Trophoblast cell (in vitro differentiated cells and primary cell): ENCODE measurements at regions not wholly inside any gene's neighbourhood (a gene's known extent, or its start where the extent isn't known, plus 50 kb on each side); places are given as distances from the start of the nearest gene placed in this dataset.

ENCODE experiments used
- DNase-seq, 2 donors: peaks; one replicate each; pipeline ENCODE4 v3.0.0-alpha.2; 2016
- H2AFZ ChIP-seq: 2 replicates; pipeline ENCODE4 v1.6.1; 2013; ENCODE audit warnings: low read length, moderate library complexity, mild to moderate bottlenecking; ENCODE audit not compliant: insufficient read depth, poor library complexity
- H2AK5ac ChIP-seq: 2 replicates; pipeline ENCODE4 v1.6.1; 2013; ENCODE audit warnings: mild to moderate bottlenecking, low read length
- H2BK120ac ChIP-seq: 2 replicates; pipeline ENCODE4 v1.6.1; 2013; ENCODE audit warnings: low read length, mild to moderate bottlenecking, moderate library complexity; ENCODE audit not compliant: insufficient read depth, poor library complexity
- H2BK12ac ChIP-seq: 2 replicates; pipeline ENCODE4 v1.6.1; 2013; ENCODE audit warnings: mild to moderate bottlenecking, low read length, moderate library complexity
- H2BK5ac ChIP-seq: 2 replicates; pipeline ENCODE4 v1.6.1; 2013; ENCODE audit warnings: low read length, low read depth, moderate library complexity, mild to moderate bottlenecking; ENCODE audit not compliant: poor library complexity
- H3K14ac ChIP-seq: 2 replicates; pipeline ENCODE4 v1.6.1; 2013; ENCODE audit warnings: mild to moderate bottlenecking, low read length
- H3K18ac ChIP-seq: 2 replicates; pipeline ENCODE4 v1.6.1; 2013; ENCODE audit warnings: mild to moderate bottlenecking, low read length
- H3K23ac ChIP-seq: 2 replicates; pipeline ENCODE4 v1.6.1; 2013; ENCODE audit warnings: low read length
- H3K27ac ChIP-seq: 2 replicates; pipeline ENCODE4 v1.5.1; 2013; ENCODE audit warnings: low read depth, mild to moderate bottlenecking, inconsistent platforms, low read length, moderate library complexity
- H3K27me3 ChIP-seq: 2 replicates; pipeline ENCODE4 v1.6.1; 2013; ENCODE audit warnings: inconsistent platforms, mild to moderate bottlenecking, low read length, moderate library complexity; ENCODE audit not compliant: insufficient read depth
- H3K36me3 ChIP-seq, 2 experiments: 1 replicate in 1 of 2; 2 replicates in 1 of 2; pipeline ENCODE4 v1.6.1; 2013; ENCODE audit warnings: low read length in 2 of 2, mild to moderate bottlenecking in 2 of 2, moderate library complexity in 1 of 2; ENCODE audit not compliant: insufficient read depth in 2 of 2, control insufficient read depth in 1 of 2
- H3K4ac ChIP-seq: 2 replicates; pipeline ENCODE4 v1.6.1; 2013; ENCODE audit warnings: low read depth, mild to moderate bottlenecking, low read length, moderate library complexity
- H3K4me1 ChIP-seq, 2 experiments: 1 replicate in 1 of 2; 2 replicates in 1 of 2; pipeline ENCODE4 v1.6.1; 2013; ENCODE audit warnings: low read length in 2 of 2, mild to moderate bottlenecking in 2 of 2, moderate library complexity in 1 of 2; ENCODE audit not compliant: insufficient read depth in 2 of 2, control insufficient read depth in 1 of 2
- H3K4me2 ChIP-seq: 2 replicates; pipeline ENCODE4 v1.6.1; 2013; ENCODE audit warnings: inconsistent platforms, mild to moderate bottlenecking, low read length, moderate library complexity
- H3K4me3 ChIP-seq: 2 replicates; pipeline ENCODE4 v1.5.1; 2013; ENCODE audit warnings: mild to moderate bottlenecking, low read depth, low read length, inconsistent platforms
- H3K79me1 ChIP-seq: one replicate; pipeline ENCODE4 v1.6.1; 2013; ENCODE audit warnings: low read length
- H3K79me2 ChIP-seq: 2 replicates; pipeline ENCODE4 v1.6.1; 2013; ENCODE audit warnings: low read length, mild to moderate bottlenecking; ENCODE audit not compliant: control insufficient read depth, insufficient read depth, poor library complexity
- H3K9ac ChIP-seq: 2 replicates; pipeline ENCODE4 v1.6.1; 2013; ENCODE audit warnings: mild to moderate bottlenecking, low read length
- H3K9me3 ChIP-seq: 2 replicates; pipeline ENCODE4 v1.6.1; 2013; ENCODE audit warnings: low read depth, mild to moderate bottlenecking, control low read depth, inconsistent platforms, low read length; ENCODE audit not compliant: insufficient read depth
- H4K12ac ChIP-seq: 2 replicates; pipeline ENCODE4 v1.6.1; 2013; ENCODE audit warnings: low read depth, mild to moderate bottlenecking, low read length, moderate library complexity
- H4K8ac ChIP-seq: 2 replicates; pipeline ENCODE4 v1.6.1; 2013; ENCODE audit warnings: low read depth, mild to moderate bottlenecking, low read length, moderate library complexity
- H4K91ac ChIP-seq: one replicate; pipeline ENCODE4 v1.6.1; 2013; ENCODE audit warnings: low read depth, mild to moderate bottlenecking, low read length, moderate library complexity
- WGBS: extraction: QIAGEN DNeasy Blood & Tissue Kit; methylation state at CpG from one replicate; pipeline ENCODE4 v1.1.7; 2013; ENCODE audit warnings: missing lambda C conversion rate; ENCODE audit not compliant: insufficient read length, insufficient coverage; ENCODE audit errors: extremely low coverage; 5-methylcytosine and 5-hydroxymethylcytosine counted together

- Histone ChIP-seq H3K9me3 (no peaks in the 10 kb centered on the region), H3K18ac (no peak overlapping the region), H3K14ac (no peak overlapping the region), H2AFZ (no peak overlapping the region), H3K23ac (no peak overlapping the region), H2BK120ac (no peak overlapping the region), H2BK5ac (no peak overlapping the region), H4K91ac (no peak overlapping the region), H3K79me1 (no peaks in the 10 kb centered on the region), H3K27ac (no peak overlapping the region), H3K4me2 (no peak overlapping the region), H3K4ac (no peak overlapping the region), H2BK12ac (no peak overlapping the region), H3K4me3 (no peak overlapping the region), H3K9ac (no peak overlapping the region), H4K12ac (no peak overlapping the region), H3K4me1 (peaks cover 2 to 5% of the 10 kb centered on the region in 2 experiments), H2AK5ac (no peak overlapping the region), H3K36me3 (no peaks in the 10 kb centered on the region), H3K27me3 (no peaks in the 10 kb centered on the region), H3K79me2 (no peaks in the 10 kb centered on the region), H4K8ac (no peak overlapping the region)
- no CpG with 5 or more reads among the region's 4 CpGs for WGBS
- no peak for DNase-seq
Measured at GRCh38 chr20:39630215-39630908, 668.2 kb downstream of the DHX35 start.

GRCh38 chr20:39627765-39628164, 665.6 kb downstream of the DHX35 start:
- no peak overlapping the region for H3K4me2 ChIP-seq
- H3K18ac ChIP-seq: no peak overlapping the region
- no peak overlapping the region for H2BK5ac ChIP-seq
- H3K23ac ChIP-seq: no peak overlapping the region
- H3K9ac ChIP-seq: no peak overlapping the region
- no peaks in the 10 kb centered on the region for H3K79me2 ChIP-seq
- no peak overlapping the region for H3K4me3 ChIP-seq
- no peak overlapping the region for H4K91ac ChIP-seq
- WGBS: no CpG with 5 or more reads among the region's 1 CpG
- H3K36me3 ChIP-seq: no peaks in the 10 kb centered on the region
- peaks cover 2 to 5% of the 10 kb centered on the region in 2 experiments for H3K4me1 ChIP-seq
- H2AK5ac ChIP-seq: no peak overlapping the region
- no peak for DNase-seq
- no peaks in the 10 kb centered on the region for H3K9me3 ChIP-seq
- no peak overlapping the region for H2BK120ac ChIP-seq
- H3K14ac ChIP-seq: no peak overlapping the region
- H3K4ac ChIP-seq: no peak overlapping the region
- H2BK12ac ChIP-seq: no peak overlapping the region
- H3K79me1 ChIP-seq: no peaks in the 10 kb centered on the region
- no peak overlapping the region for H3K27ac ChIP-seq
- no peak overlapping the region for H4K8ac ChIP-seq
- no peak overlapping the region for H2AFZ ChIP-seq
- H3K27me3 ChIP-seq: no peaks in the 10 kb centered on the region
- no peak overlapping the region for H4K12ac ChIP-seq

GRCh38 chr20:39624316-39624715, 662.2 kb downstream of the DHX35 start:
- H3K4me3 ChIP-seq: no peak overlapping the region
- no peak overlapping the region for H2BK5ac ChIP-seq
- no peak overlapping the region for H3K4me2 ChIP-seq
- no peaks in the 10 kb centered on the region for H3K79me1 ChIP-seq
- H4K8ac ChIP-seq: no peak overlapping the region
- no peak overlapping the region for H3K18ac ChIP-seq
- H3K9me3 ChIP-seq: no peaks in the 10 kb centered on the region
- no CpG with 5 or more reads among the region's 1 CpG for WGBS
- H3K27ac ChIP-seq: no peak overlapping the region
- H3K4ac ChIP-seq: no peak overlapping the region
- H3K23ac ChIP-seq: no peak overlapping the region
- no peak overlapping the region for H2AFZ ChIP-seq
- no peaks in the 10 kb centered on the region for H3K27me3 ChIP-seq
- no peak overlapping the region for H3K14ac ChIP-seq
- no peak overlapping the region for H2BK12ac ChIP-seq
- H3K4me1 ChIP-seq: no peaks in the 10 kb centered on the region
- no peaks in the 10 kb centered on the region for H3K79me2 ChIP-seq
- no peak overlapping the region for H4K91ac ChIP-seq
- DNase-seq: no peak
- H2AK5ac ChIP-seq: no peak overlapping the region
- H3K36me3 ChIP-seq: no peaks in the 10 kb centered on the region
- H4K12ac ChIP-seq: no peak overlapping the region
- no peak overlapping the region for H3K9ac ChIP-seq
- H2BK120ac ChIP-seq: no peak overlapping the region

GRCh38 chr20:39623584-39624234, 661.6 kb downstream of the DHX35 start:
- H4K8ac ChIP-seq: no peak overlapping the region
- no peak overlapping the region for H4K12ac ChIP-seq
- no peak overlapping the region for H3K4me2 ChIP-seq
- no peak overlapping the region for H3K9ac ChIP-seq
- H3K23ac ChIP-seq: no peak overlapping the region
- H3K27me3 ChIP-seq: no peaks in the 10 kb centered on the region
- H4K91ac ChIP-seq: no peak overlapping the region
- H2AK5ac ChIP-seq: no peak overlapping the region
- no peak for DNase-seq
- no peak overlapping the region for H2AFZ ChIP-seq
- no peak overlapping the region for H3K4me3 ChIP-seq
- no CpG with 5 or more reads among the region's 2 CpGs for WGBS
- no peaks in the 10 kb centered on the region for H3K4me1 ChIP-seq
- H3K36me3 ChIP-seq: no peaks in the 10 kb centered on the region
- H3K4ac ChIP-seq: no peak overlapping the region
- no peak overlapping the region for H2BK120ac ChIP-seq
- no peak overlapping the region for H2BK5ac ChIP-seq
- H3K18ac ChIP-seq: no peak overlapping the region
- no peaks in the 10 kb centered on the region for H3K79me1 ChIP-seq
- no peak overlapping the region for H3K27ac ChIP-seq
- H2BK12ac ChIP-seq: no peak overlapping the region
- no peaks in the 10 kb centered on the region for H3K79me2 ChIP-seq
- no peak overlapping the region for H3K14ac ChIP-seq
- H3K9me3 ChIP-seq: no peaks in the 10 kb centered on the region
